Neural crest cell (in vitro differentiated cells): ENCODE measurements at regions not wholly inside any gene's neighbourhood (a gene's known extent, or its start where the extent isn't known, plus 50 kb on each side); places are given as distances from the start of the nearest gene placed in this dataset.
A peak's percentile ranks its signal among the peaks of the same experiment; 100 is the strongest.

ENCODE experiments used
- DNase-seq: peaks from one replicate; pipeline ENCODE4 v3.0.0; 2021; ENCODE audit warnings: low read depth, mixed read lengths, low spot score
- H3K27ac Mint-ChIP-seq: one replicate; pipeline ENCODE4 v1.8.0; 2021; ENCODE audit warnings: mild to moderate bottlenecking, mixed read lengths; ENCODE audit not compliant: unreplicated experiment
- H3K27me3 Mint-ChIP-seq: 2 replicates; pipeline ENCODE4 v1.8.0; 2021; ENCODE audit warnings: low read depth, mild to moderate bottlenecking, mixed read lengths
- H3K36me3 Mint-ChIP-seq: 2 replicates; pipeline ENCODE4 v1.8.0; 2021; ENCODE audit warnings: low read depth, mild to moderate bottlenecking, mixed read lengths
- H3K4me1 Mint-ChIP-seq: 2 replicates; pipeline ENCODE4 v1.8.0; 2021; ENCODE audit warnings: mixed read lengths
- H3K4me3 Mint-ChIP-seq: one replicate; pipeline ENCODE4 v1.8.0; 2021; ENCODE audit warnings: mild to moderate bottlenecking, mixed read lengths
- H3K9me3 Mint-ChIP-seq: 2 replicates; pipeline ENCODE4 v1.8.0; 2021; ENCODE audit warnings: mixed read lengths
- CTCF ChIP-seq: fragments of 200-600 bp; sonication (generic); conservative IDR thresholded peaks from 2 replicates; pipeline ENCODE4 v1.5.0; 2021; ENCODE audit warnings: antibody characterized with exemption, mild to moderate bottlenecking

GRCh38 chr1:25088180-25088701 is 144.1 kb downstream of the SYF2 start:
- Mint-ChIP-seq H3K36me3 (no peaks in the 10 kb centered on the region), H3K9me3 (no peaks in the 10 kb centered on the region), H3K27me3 (no peaks in the 10 kb centered on the region), H3K4me3 (no peak overlapping the region), H3K27ac (no peak overlapping the region), H3K4me1 (peaks cover 5% of the 10 kb centered on the region)
- no peak for DNase-seq
- no peak for TF ChIP-seq CTCF

GRCh38 chr1:25086518-25087079 is 145.7 kb downstream of the SYF2 start:
- H3K27ac Mint-ChIP-seq: no peak overlapping the region
- no peak overlapping the region for H3K4me3 Mint-ChIP-seq
- peaks cover 5% of the 10 kb centered on the region for H3K4me1 Mint-ChIP-seq
- H3K36me3 Mint-ChIP-seq: no peaks in the 10 kb centered on the region
- no peak for DNase-seq
- H3K9me3 Mint-ChIP-seq: no peaks in the 10 kb centered on the region
- H3K27me3 Mint-ChIP-seq: no peaks in the 10 kb centered on the region
- TF ChIP-seq CTCF: no peak

- H3K4me1 Mint-ChIP-seq: no peaks in the 10 kb centered on the region
- H3K36me3 Mint-ChIP-seq: no peaks in the 10 kb centered on the region
- H3K9me3 Mint-ChIP-seq: no peaks in the 10 kb centered on the region
- no peak for DNase-seq
- H3K4me3 Mint-ChIP-seq: no peak overlapping the region
- H3K27me3 Mint-ChIP-seq: no peaks in the 10 kb centered on the region
- peak overlapping the region; percentile 43 for H3K27ac Mint-ChIP-seq
- TF ChIP-seq CTCF: no peak
Observed at GRCh38 chr1:25084407-25084806, 147.9 kb downstream of the SYF2 start.

GRCh38 chr1:25083481-25084345 is 148.6 kb downstream of the SYF2 start:
- Mint-ChIP-seq H3K9me3 (no peaks in the 10 kb centered on the region), H3K4me3 (no peak overlapping the region), H3K27ac (no peak overlapping the region), H3K4me1 (no peaks in the 10 kb centered on the region), H3K36me3 (no peaks in the 10 kb centered on the region), H3K27me3 (no peaks in the 10 kb centered on the region)
- no peak for DNase-seq
- TF ChIP-seq CTCF: no peak

- H3K9me3 Mint-ChIP-seq: no peaks in the 10 kb centered on the region
- no peaks in the 10 kb centered on the region for H3K4me1 Mint-ChIP-seq
- no peak for DNase-seq
- H3K27ac Mint-ChIP-seq: no peak overlapping the region
- no peaks in the 10 kb centered on the region for H3K27me3 Mint-ChIP-seq
- no peak for TF ChIP-seq CTCF
- no peaks in the 10 kb centered on the region for H3K36me3 Mint-ChIP-seq
- no peak overlapping the region for H3K4me3 Mint-ChIP-seq
Observed at GRCh38 chr1:25082995-25083394, 149.3 kb downstream of the SYF2 start.
